Panc1 (cell line): ENCODE measurements at regions not wholly inside any gene's neighbourhood (a gene's known extent, or its start where the extent isn't known, plus 50 kb on each side); places are given as distances from the start of the nearest gene placed in this dataset.

Experiments
- ATAC-seq: fragments of 200-7000 bp; cut with Tn5 transposase; 2 replicates; pipeline ENCODE4 v1.9.1; 2020; ENCODE audit warnings: mild to moderate bottlenecking, moderate library complexity
- BruUV-seq: library from RNA; stranded (reverse); fragments of 400-500 nt; replicated peaks from 2 replicates; lab custom pipeline; 2021; lab: Mats Ljungman, UMichigan
- CTCF ChIA-PET: fragments of 300-600 bp; sonication (Branson Sonifier 250); formaldehyde crosslinking; loops from one replicate; lab custom pipeline; 2022; ENCODE audit warnings: antibody characterized with exemption; lab: Charles Lee
- POLR2A ChIA-PET: fragments of 300-600 bp; sonication (Branson Sonifier 250); formaldehyde crosslinking; loops from one replicate; lab custom pipeline; 2022; ENCODE audit warnings: antibody characterized with exemption; lab: Charles Lee
- DNase-seq: peaks from one replicate; pipeline ENCODE4 v3.0.0-alpha.2; 2010; ENCODE audit warnings: low read depth, low spot score
- H3K27ac ChIP-seq: 2 replicates; pipeline ENCODE4 v1.5.1; 2011; ENCODE audit warnings: mild to moderate bottlenecking, low read length, inconsistent platforms
- H3K27me3 ChIP-seq: fragments of 200-500 bp; sonication (Bioruptor generic); 2 replicates; pipeline ENCODE4 v1.6.0; 2014; ENCODE audit warnings: low read length, inconsistent platforms; ENCODE audit not compliant: control insufficient read depth, insufficient read depth
- H3K36me3 ChIP-seq: fragments of 200-500 bp; sonication (Bioruptor generic); 2 replicates; pipeline ENCODE4 v1.5.1; 2014; ENCODE audit warnings: inconsistent platforms, mild to moderate bottlenecking, low read length, moderate library complexity; ENCODE audit not compliant: control insufficient read depth, insufficient read depth
- H3K4me1 ChIP-seq: 2 replicates; pipeline ENCODE4 v1.5.1; 2011; ENCODE audit warnings: inconsistent platforms, mild to moderate bottlenecking, low read length, moderate library complexity; ENCODE audit not compliant: control insufficient read depth, insufficient read depth
- H3K4me3 ChIP-seq, 2 experiments: 2 replicates each; pipeline ENCODE4 v1.5.1; 2011 to 2012; ENCODE audit warnings: low read depth in 2 of 2, low read length in 2 of 2, mild to moderate bottlenecking in 2 of 2, inconsistent platforms in 1 of 2, moderate library complexity in 1 of 2
- H3K9me3 ChIP-seq: fragments of 200-500 bp; sonication (Bioruptor generic); 2 replicates; pipeline ENCODE4 v1.5.1; 2014; ENCODE audit warnings: low read depth, mild to moderate bottlenecking, inconsistent platforms, low read length, moderate library complexity; ENCODE audit not compliant: control insufficient read depth, insufficient read depth
- CTCF ChIP-seq: fragments of 450-650 bp; IDR thresholded peaks from 2 replicates; pipeline ENCODE4 v1.5.1; 2017; ENCODE audit warnings: mild to moderate bottlenecking
- POLR2AphosphoS5 ChIP-seq: IDR thresholded peaks from 2 replicates; pipeline ENCODE4 v1.6.1; 2012; ENCODE audit warnings: mild to moderate bottlenecking, low read depth, low read length, moderate library complexity
- REST ChIP-seq, 2 experiments: IDR thresholded peaks; 2 replicates each; pipeline ENCODE4 v1.6.1; 2011 to 2012; ENCODE audit warnings: low read depth in 2 of 2, control low read depth in 1 of 2, low read length in 1 of 2, mild to moderate bottlenecking in 1 of 2, moderate library complexity in 1 of 2; ENCODE audit not compliant: insufficient read depth in 1 of 2
- SIN3A ChIP-seq: IDR thresholded peaks from 2 replicates; pipeline ENCODE4 v1.6.1; 2012; ENCODE audit warnings: low read depth, mild to moderate bottlenecking, low read length, moderate library complexity, borderline replicate concordance; ENCODE audit not compliant: insufficient read depth
- TCF7L2 ChIP-seq: IDR thresholded peaks from 2 replicates; pipeline ENCODE4 v1.6.1; 2011; ENCODE audit warnings: mild to moderate bottlenecking, low read depth, low read length, inconsistent platforms
- in situ Hi-C: cut with HindIII; loops from 2 replicates; pipeline ENCODE4 v1.10.0; 2016; ENCODE audit warnings: low sequenced_read_pairs, low pct_unique_long_range_greater_than_20kb
- intact Hi-C: fragments of 100-400 bp; cut with micrococcal nuclease; formaldehyde crosslinking; loops from one replicate; pipeline ENCODE4 v1.10.0; 2022; ENCODE audit not compliant: unreplicated experiment

GRCh38 chr6:132213732-132214131 is 187.5 kb downstream of the MOXD1 start:
- ChIA-PET CTCF (no interaction called here), POLR2A (no interaction called here)
- Histone ChIP-seq H3K4me1 (no peaks in the 10 kb centered on the region; the same call in 1 of the 2 replicates), H3K27ac (no peak overlapping the region), H3K9me3 (no peaks in the 10 kb centered on the region), H3K36me3 (no peaks in the 10 kb centered on the region), H3K27me3 (no peaks in the 10 kb centered on the region), H3K4me3 (no peak overlapping the region)
- no TSS peak for BruUV-seq
- no peak for ATAC-seq
- intact Hi-C loops = no loop called here
- TF ChIP-seq TCF7L2 = no peak
- TF ChIP-seq SIN3A = no peak
- no peak for TF ChIP-seq REST (IDR thresholded peaks at IDR 0.05; ENCODE audit: insufficient read depth in 1 of 2, low read depth in 2 of 2, low read length in 1 of 2)
- in situ Hi-C loops = no loop called here
- no peak for DNase-seq

- no peaks in the 10 kb centered on the region for H3K36me3 ChIP-seq
- intact Hi-C loops = no loop called here
- H3K4me3 ChIP-seq = no peak overlapping the region
- ChIA-PET CTCF (no interaction called here), POLR2A (no interaction called here)
- H3K27me3 ChIP-seq = no peaks in the 10 kb centered on the region
- H3K9me3 ChIP-seq = no peaks in the 10 kb centered on the region
- DNase-seq (no peak), ATAC-seq (no peak)
- no peak for TF ChIP-seq POLR2AphosphoS5
- no peak for TF ChIP-seq SIN3A
- TF ChIP-seq REST (IDR thresholded peaks at IDR 0.05; ENCODE audit: insufficient read depth in 1 of 2, low read depth in 2 of 2, low read length in 1 of 2) = no peak
- TF ChIP-seq CTCF = no peak
- no peak for TF ChIP-seq TCF7L2
- H3K27ac ChIP-seq = no peak overlapping the region
- H3K4me1 ChIP-seq = no peaks in the 10 kb centered on the region; the same call in 1 of the 2 replicates
- in situ Hi-C loops = no loop called here
- BruUV-seq = no TSS peak
These were observed 188.1 kb downstream of the MOXD1 start for GRCh38 chr6:132213191-132213590.
